SK-N-SH (cell line): ENCODE measurements at regions not wholly inside any gene's neighbourhood (a gene's known extent, or its start where the extent isn't known, plus 50 kb on each side); places are given as distances from the start of the nearest gene placed in this dataset.

Experiments used
- CTCF ChIA-PET: fragments of 300-600, 350-600 bp; formaldehyde crosslinking; extraction: SDS; loops from one replicate; lab custom pipeline; 2021; lab: Yijun Ruan, JAX
- POLR2A ChIA-PET: fragments of 350-600 bp; sonication (Branson Sonifier 250); formaldehyde crosslinking; extraction: SDS; loops from one replicate; lab custom pipeline; 2020; ENCODE audit warnings: antibody characterized with exemption, inconsistent platforms; lab: Yijun Ruan, JAX
- DNase-seq: peaks from one replicate; pipeline ENCODE4 v3.0.0; 2012
- H2AFZ ChIP-seq: fragments of 200-600 bp; sonication (generic); 2 replicates; pipeline ENCODE4 v1.8.1; 2016; ENCODE audit warnings: antibody characterized with exemption, mild to moderate bottlenecking, low read depth
- H3F3A ChIP-seq: fragments of 200-600 bp; sonication (generic); replicated peaks from 2 replicates; pipeline ENCODE3; 2016; ENCODE audit warnings: antibody characterized with exemption, mild to moderate bottlenecking; ENCODE audit not compliant: insufficient read depth
- H3K27ac ChIP-seq, 2 experiments: fragments of 200-500 bp in 1 of 2; fragments of 200-600 bp in 1 of 2; sonication (Bioruptor generic) in 1 of 2; sonication (generic), shearing (Covaris generic) in 1 of 2; 2 replicates each; pipeline versions ENCODE4 v1.5.1 to v1.6.1; 2014 to 2016; ENCODE audit warnings: low read depth in 2 of 2, inconsistent platforms in 1 of 2, low read length in 1 of 2, mild to moderate bottlenecking in 1 of 2, mixed read lengths in 1 of 2
- H3K27me3 ChIP-seq: fragments of 200-600 bp; sonication (generic), shearing (Covaris generic); 2 replicates; pipeline ENCODE4 v1.6.1; 2016; ENCODE audit warnings: mixed run types; ENCODE audit not compliant: insufficient read depth
- H3K36me3 ChIP-seq, 2 experiments: fragments of 200-500 bp in 1 of 2; fragments of 200-600 bp in 1 of 2; sonication (Bioruptor generic) in 1 of 2; sonication (generic) in 1 of 2; replicated peaks in 1 of 2; 2 replicates each; pipeline versions ENCODE3 to v1.5.1; 2014 to 2016; ENCODE audit warnings: low read length in 1 of 2, mild to moderate bottlenecking in 1 of 2; ENCODE audit not compliant: insufficient read depth in 2 of 2, control insufficient read depth in 1 of 2
- H3K4me1 ChIP-seq, 2 experiments: fragments of 200-500 bp in 1 of 2; fragments of 200-600 bp in 1 of 2; sonication (Bioruptor generic) in 1 of 2; sonication (generic), shearing (Covaris generic) in 1 of 2; 2 replicates each; pipeline versions ENCODE4 v1.5.1 to v1.6.1; 2014 to 2016; ENCODE audit warnings: low read depth in 1 of 2, low read length in 1 of 2, mixed run types in 1 of 2; ENCODE audit not compliant: insufficient read depth in 2 of 2, control insufficient read depth in 1 of 2
- H3K4me2 ChIP-seq: fragments of 200-600 bp; sonication (generic), shearing (Covaris generic); 2 replicates; pipeline ENCODE4 v1.6.1; 2017; ENCODE audit warnings: mixed run types
- H3K4me3 ChIP-seq, 2 experiments: fragments of 200-500 bp in 1 of 2; fragments of 200-600 bp in 1 of 2; sonication (Bioruptor generic) in 1 of 2; sonication (generic), shearing (Covaris generic) in 1 of 2; 2 replicates each; pipeline versions ENCODE4 v1.5.1 to v1.8.1; 2014 to 2016; ENCODE audit warnings: low read depth in 2 of 2, inconsistent platforms in 1 of 2, low read length in 1 of 2, mild to moderate bottlenecking in 1 of 2, mixed read lengths in 1 of 2, moderate library complexity in 1 of 2
- H3K79me2 ChIP-seq: fragments of 200-600 bp; sonication (generic); 2 replicates; pipeline ENCODE4 v1.8.1; 2017; ENCODE audit warnings: mild to moderate bottlenecking; ENCODE audit not compliant: insufficient read depth
- H3K9ac ChIP-seq: fragments of 200-600 bp; sonication (generic); 2 replicates; pipeline ENCODE4 v1.6.1; 2017; ENCODE audit warnings: mixed run types
- H3K9me2 ChIP-seq: fragments of 200-600 bp; sonication (generic); 2 replicates; pipeline ENCODE4 v1.6.1; 2017; ENCODE audit warnings: mixed run types
- H3K9me3 ChIP-seq: fragments of 200-600 bp; sonication (generic); 2 replicates; pipeline ENCODE4 v1.6.1; 2017; ENCODE audit warnings: mixed run types, mild to moderate bottlenecking, moderate library complexity
- H4K20me1 ChIP-seq: fragments of 200-600 bp; sonication (generic); 2 replicates; pipeline ENCODE4 v1.6.1; 2017; ENCODE audit warnings: mild to moderate bottlenecking, mixed run types; ENCODE audit not compliant: insufficient read depth
- CTCF ChIP-seq: fragments of 200-600 bp; sonication (generic); IDR thresholded peaks from 2 replicates; pipeline ENCODE4 v1.6.1; 2017; ENCODE audit warnings: antibody characterized with exemption, mild to moderate bottlenecking, moderate library complexity
- ELF1 ChIP-seq: IDR thresholded peaks from 2 replicates; pipeline ENCODE4 v1.4.0; 2012
- EP300 ChIP-seq, 2 experiments: IDR thresholded peaks; 2 replicates each; pipeline versions ENCODE4 v1.4.0 to v1.6.1; 2012; ENCODE audit warnings: borderline replicate concordance in 1 of 2, low read depth in 1 of 2, low read length in 1 of 2
- EZH2phosphoT487 ChIP-seq: fragments of 200-600 bp; sonication (generic); IDR thresholded peaks from 2 replicates; pipeline ENCODE4 v1.6.1; 2017; ENCODE audit warnings: low read depth, mixed run types, mild to moderate bottlenecking, antibody characterized with exemption, moderate library complexity, borderline replicate concordance
- FOXJ3 ChIP-seq: sonication (generic); formaldehyde crosslinking; IDR thresholded peaks from 2 replicates; pipeline ENCODE4 v1.5.1; 2020; ENCODE audit warnings: mild to moderate bottlenecking, missing genetic modification reagents
- MAX ChIP-seq: IDR thresholded peaks from 2 replicates; pipeline ENCODE4 v1.4.0; 2012; ENCODE audit warnings: low read depth
- NRF1 ChIP-seq: IDR thresholded peaks from 2 replicates; pipeline ENCODE4 v1.6.1; 2012; ENCODE audit warnings: low read depth, mild to moderate bottlenecking, low read length
- PBX3 ChIP-seq: IDR thresholded peaks from 2 replicates; pipeline ENCODE4; 2012
- RCOR1 ChIP-seq: fragments of 150-350 bp; IDR thresholded peaks from 2 replicates; pipeline ENCODE4 v1.6.1; 2017; ENCODE audit warnings: antibody characterized with exemption, low read length
- RFX5 ChIP-seq: IDR thresholded peaks from 2 replicates; pipeline ENCODE4 v1.6.1; 2012; ENCODE audit warnings: mild to moderate bottlenecking, improper control_type of control experiment, low read length
- RXRA ChIP-seq: IDR thresholded peaks from 2 replicates; pipeline ENCODE4 v1.4.0; 2012; ENCODE audit warnings: low read depth, mild to moderate bottlenecking, borderline replicate concordance
- SIN3A ChIP-seq: IDR thresholded peaks from 2 replicates; pipeline ENCODE4 v1.6.1; 2012; ENCODE audit warnings: low read depth, mild to moderate bottlenecking, low read length, moderate library complexity, borderline replicate concordance
- SMC3 ChIP-seq: IDR thresholded peaks from 2 replicates; pipeline ENCODE4 v1.6.1; 2012; ENCODE audit warnings: low read depth, low read length, improper control_type of control experiment
- TCF12 ChIP-seq: IDR thresholded peaks from 2 replicates; pipeline ENCODE4 v1.4.0; 2012
- TEAD4 ChIP-seq: IDR thresholded peaks from 2 replicates; pipeline ENCODE4 v1.4.0; 2012; ENCODE audit warnings: mild to moderate bottlenecking, borderline replicate concordance; ENCODE audit not compliant: insufficient read depth
- ZBTB33 ChIP-seq: IDR thresholded peaks from 2 replicates; pipeline ENCODE4 v1.4.0; 2012; ENCODE audit warnings: low read depth, borderline replicate concordance
- WGBS: methylation state at CpG from one replicate; pipeline ENCODE4 v1.1.6; 2017; ENCODE audit warnings: low lambda C conversion rate; 5-methylcytosine and 5-hydroxymethylcytosine counted together

GRCh38 chr1:56132520-56132919, 446.8 kb downstream of the PLPP3 start:
- Histone ChIP-seq H3K9me3 (no peaks in the 10 kb centered on the region), H3K36me3 (no peaks in the 10 kb centered on the region), H3K9me2 (no peaks in the 10 kb centered on the region), H3K9ac (no peak overlapping the region), H3K4me3 (no peak overlapping the region), H3K27ac (peak overlapping the region in 1 of 2 experiments; percentile 20; a peak in 2 of 4 replicates), H4K20me1 (no peaks in the 10 kb centered on the region), H3K27me3 (no peaks in the 10 kb centered on the region), H2AFZ (no peak overlapping the region), H3K4me1 (peaks cover 5 to 7% of the 10 kb centered on the region in 2 experiments; a peak in 3 of 4 replicates), H3K79me2 (no peaks in the 10 kb centered on the region), H3K4me2 (no peak overlapping the region)
- CTCF ChIA-PET = interaction anchor here (1.1 kb wide), 2 partner anchors 38 to 143 kb away, joined by 3 read pairs; no protein-coding TSS in a partner anchor
- POLR2A ChIA-PET = no interaction called here
- DNase-seq = no peak
- TF ChIP-seq EZH2phosphoT487 (no peak), PBX3 (no peak), NRF1 (no peak), MAX (no peak), TCF12 (no peak), RCOR1 (no peak), SIN3A (no peak), SMC3 (no peak), RFX5 (no peak), FOXJ3 (CRISPR knock-in tag) (no peak), ELF1 (no peak), CTCF (no peak), ZBTB33 (no peak), TEAD4 (no peak), EP300 (IDR thresholded peaks at IDR 0.05; ENCODE audit: borderline replicate concordance in 1 of 2, low read depth in 1 of 2, low read length in 1 of 2) (no peak), RXRA (no peak)
- TF ChIP-seq, all 33 proteins: peak for 0
- H3F3A ChIP-seq = peaks cover 5% of the 10 kb centered on the region
- WGBS = 72% methylated on average over 4 of the region's 4 CpGs
